Inferior parietal cortex (tissue), 1 donor: ENCODE measurements at regions not wholly inside any gene's neighbourhood (a gene's known extent, or its start where the extent isn't known, plus 50 kb on each side); places are given as distances from the start of the nearest gene placed in this dataset.

Experiments
- DNase-seq: peaks from one replicate; pipeline ENCODE4 v3.0.0-alpha.2; 2016; ENCODE audit errors: extremely low spot score

- no peak for DNase-seq
Observed at GRCh38 chr6:71527886-71528285, 239.3 kb downstream of the OGFRL1 start.

DNA sequence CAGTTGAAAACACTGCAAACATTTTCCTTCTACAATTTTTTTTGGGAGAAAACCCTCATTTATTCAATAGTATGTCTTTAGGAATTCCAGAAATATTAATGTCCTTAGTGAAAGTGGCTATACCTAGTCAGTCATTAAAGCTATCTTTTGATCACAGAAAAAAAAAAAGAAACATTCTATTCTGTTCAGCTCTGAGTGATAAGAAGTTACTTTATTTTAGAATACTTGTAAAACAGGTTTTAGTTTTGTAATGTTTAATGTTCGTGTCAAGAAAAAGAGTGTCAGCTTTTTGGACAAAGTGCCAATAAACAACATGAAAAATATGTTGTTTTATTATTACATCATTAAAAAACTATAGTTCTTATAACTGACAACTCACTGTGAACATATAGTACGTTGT is 240.4 kb downstream of the OGFRL1 start:
- DNase-seq = no peak

GRCh38 chr6:71529769-71530168 is 241.2 kb downstream of the OGFRL1 start:
- no peak for DNase-seq

GRCh38 chr6:71531006-71531405 is 242.4 kb downstream of the OGFRL1 start:
- no peak for DNase-seq

- DNase-seq = no peak
Observed at GRCh38 chr6:71531841-71532240, 243.2 kb downstream of the OGFRL1 start.

GRCh38 chr6:71533939-71534379 is 245.3 kb downstream of the OGFRL1 start:
- peak; percentile 59 for DNase-seq

DNA sequence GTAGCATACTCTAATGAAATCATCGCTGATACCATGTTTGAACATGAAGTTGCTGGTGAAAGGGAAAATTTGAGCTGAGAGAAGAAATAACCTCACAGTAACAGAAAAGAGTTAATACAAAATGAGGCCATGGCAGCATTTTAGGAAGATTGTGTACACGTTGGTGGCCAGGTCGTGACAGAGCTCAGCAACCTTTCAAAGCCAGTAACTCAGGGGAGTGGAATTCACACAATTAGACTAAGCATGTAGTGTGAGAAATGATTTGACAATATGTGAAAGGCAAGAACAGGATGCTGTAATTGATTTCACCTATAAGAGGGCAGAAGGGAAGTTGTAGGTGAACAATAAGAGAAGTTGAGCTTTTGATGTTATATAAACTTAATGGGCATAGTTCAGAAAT is 246.3 kb downstream of the OGFRL1 start:
- no peak for DNase-seq

DNA sequence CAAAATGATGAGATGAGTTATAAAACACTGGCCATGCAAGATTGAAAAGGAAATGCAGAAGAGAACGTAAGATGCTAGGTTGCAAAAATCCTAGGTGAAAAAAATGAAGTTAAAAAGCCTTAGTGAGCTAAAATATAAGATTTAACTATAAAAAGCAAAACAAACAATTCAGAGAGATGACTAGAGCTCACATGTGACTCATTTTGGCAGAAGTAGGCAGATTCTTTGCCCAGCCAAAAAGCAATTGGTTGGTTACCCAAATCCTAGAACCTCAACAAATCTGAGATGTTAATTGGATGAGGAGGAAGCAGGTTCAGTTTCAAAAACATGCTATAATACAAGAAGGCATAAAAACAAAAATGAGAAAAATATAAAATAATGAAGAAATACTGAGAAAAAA is 249.1 kb downstream of the OGFRL1 start:
- DNase-seq = no peak

GRCh38 chr6:71544028-71544427 is 255.4 kb downstream of the OGFRL1 start:
- DNase-seq = no peak

GRCh38 chr6:71544906-71545305 is 256.3 kb downstream of the OGFRL1 start:
- DNase-seq = no peak

DNA sequence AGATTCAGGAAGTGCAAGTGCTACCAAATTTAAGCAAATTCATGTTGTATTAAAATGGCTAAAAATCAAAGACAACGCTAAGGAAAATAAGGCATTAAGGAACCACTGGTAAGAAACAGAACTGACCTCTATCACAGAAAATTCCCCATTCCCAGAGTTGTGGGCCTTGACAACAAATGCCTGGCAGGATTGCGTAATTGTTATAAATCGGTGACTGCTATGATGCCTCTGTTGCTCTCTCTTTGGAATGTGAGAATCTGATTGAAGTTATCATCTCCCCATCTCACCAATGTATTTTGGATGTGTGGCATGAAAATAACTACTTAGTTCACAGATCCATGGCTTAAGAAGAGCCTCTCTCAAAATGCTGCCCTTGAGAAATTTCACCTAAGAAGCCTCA is 257.3 kb downstream of the OGFRL1 start:
- no peak for DNase-seq

DNA sequence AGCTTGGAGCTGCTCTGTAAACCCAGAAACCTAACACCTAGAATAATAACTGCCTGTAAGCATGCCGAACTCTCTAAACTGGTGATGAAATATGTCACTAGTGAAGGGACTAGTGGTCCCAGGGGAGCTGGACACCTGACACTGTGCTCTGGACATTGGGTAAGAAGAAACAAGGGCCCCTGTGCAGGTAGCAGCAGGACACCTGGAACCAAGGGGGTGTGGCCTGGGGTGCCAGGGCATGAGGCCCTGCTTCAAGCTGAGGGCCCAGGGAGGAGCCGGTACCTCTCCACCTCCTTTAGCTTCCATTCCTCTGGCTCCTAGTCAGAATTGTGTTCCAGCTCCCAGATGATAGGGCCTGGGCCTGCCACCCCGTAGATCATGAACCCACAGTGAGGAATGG is 263.2 kb downstream of the OGFRL1 start:
- DNase-seq = no peak

DNA sequence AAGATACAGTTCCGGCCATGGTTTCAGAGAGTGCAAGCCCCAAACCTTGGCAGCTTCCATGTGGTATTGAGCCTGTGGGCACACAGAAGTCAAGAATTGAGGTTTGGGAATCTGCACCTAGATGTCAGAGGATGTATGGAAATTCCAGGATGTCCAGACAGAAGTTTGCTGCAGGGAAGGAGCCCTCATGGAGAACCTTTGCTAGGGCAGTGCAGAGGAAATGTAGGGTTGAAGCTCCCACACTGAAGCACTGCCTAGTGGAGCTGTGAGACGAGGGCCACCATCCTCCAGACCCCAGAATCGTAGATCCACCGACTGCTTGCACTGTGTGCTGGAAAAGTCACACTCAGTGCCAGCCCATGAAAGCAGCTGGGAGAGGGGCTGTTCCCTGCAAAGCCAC is 267.5 kb downstream of the OGFRL1 start:
- no peak for DNase-seq

DNA sequence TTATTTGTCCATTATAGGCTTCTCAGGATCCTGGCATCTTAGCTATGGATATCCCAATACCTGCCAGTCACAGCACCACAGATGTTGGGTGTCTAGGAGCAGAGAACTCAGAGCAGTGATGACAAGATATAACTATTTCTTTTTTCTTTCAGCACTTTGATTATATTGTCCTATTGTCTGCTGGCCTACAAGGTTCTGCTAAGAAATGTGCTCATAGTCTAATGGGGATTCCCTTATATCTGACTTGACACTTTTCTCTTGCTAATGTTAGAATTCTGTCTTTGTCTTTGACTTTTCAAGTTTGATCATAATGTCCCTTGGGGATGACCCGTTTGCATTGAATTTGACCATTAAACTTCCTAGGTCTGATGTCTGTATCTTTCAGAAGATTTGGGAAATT is 270.4 kb downstream of the OGFRL1 start:
- no peak for DNase-seq

GRCh38 chr6:71567562-71567961 is 279.0 kb downstream of the OGFRL1 start:
- DNase-seq = no peak

- DNase-seq = no peak
Observed at GRCh38 chr6:71577766-71578165, 289.2 kb downstream of the OGFRL1 start.

GRCh38 chr6:71579902-71580301 is 291.3 kb downstream of the OGFRL1 start:
- DNase-seq = no peak

DNA sequence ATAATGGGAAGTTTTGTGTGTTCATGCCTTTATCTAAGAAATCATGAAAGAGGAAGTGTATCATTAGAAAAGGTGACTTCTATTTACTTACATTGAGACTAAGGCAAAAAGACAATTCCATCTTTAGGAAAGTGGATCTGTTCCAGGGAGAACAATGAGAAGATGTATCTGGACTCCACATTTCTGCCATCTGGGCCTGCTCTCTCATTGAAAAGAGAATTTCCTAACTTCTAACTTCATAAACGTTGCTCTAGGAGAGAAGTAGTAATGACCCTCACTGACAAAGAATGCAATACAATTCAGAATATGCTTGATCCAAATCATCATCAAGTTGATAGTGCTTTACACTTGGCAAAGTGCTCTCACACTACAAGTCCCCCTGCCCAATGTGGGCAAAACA is 294.2 kb downstream of the OGFRL1 start:
- no peak for DNase-seq

DNA sequence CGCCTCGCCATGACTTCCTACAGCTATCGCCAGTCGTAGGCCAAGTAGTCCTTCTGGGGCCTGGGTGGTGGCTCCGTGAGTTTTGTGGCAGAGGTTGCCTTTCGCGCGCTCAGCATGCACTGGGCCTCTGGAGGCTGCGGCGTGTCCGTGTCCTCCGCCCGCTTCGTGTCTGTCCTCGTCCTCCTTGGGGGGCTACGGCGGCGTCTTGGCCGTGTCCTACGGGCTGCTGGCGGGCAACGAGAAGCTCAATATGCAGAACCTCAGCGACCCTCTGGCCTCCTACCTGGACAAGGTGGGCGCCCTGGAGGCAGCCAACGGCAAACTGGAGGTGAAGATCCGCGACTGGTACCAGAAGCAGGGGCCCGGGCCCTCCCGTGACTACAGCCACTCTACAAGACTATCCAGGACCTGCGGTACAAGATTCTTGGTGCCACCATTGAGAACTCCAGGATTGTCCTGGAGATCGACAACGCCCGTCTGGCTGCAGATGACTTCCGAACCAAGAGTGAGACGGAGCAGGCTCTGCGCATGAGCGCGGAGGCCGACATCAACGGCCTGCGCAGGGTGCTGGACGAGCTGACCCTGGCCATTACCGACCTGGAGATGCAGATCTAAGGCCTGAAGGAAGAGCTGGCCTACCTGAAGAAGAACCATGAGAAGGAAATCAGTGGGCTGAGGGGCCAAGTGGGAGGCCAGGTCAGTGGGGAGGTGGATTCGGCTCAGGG is 296.3 kb downstream of the OGFRL1 start:
- no peak for DNase-seq

DNA sequence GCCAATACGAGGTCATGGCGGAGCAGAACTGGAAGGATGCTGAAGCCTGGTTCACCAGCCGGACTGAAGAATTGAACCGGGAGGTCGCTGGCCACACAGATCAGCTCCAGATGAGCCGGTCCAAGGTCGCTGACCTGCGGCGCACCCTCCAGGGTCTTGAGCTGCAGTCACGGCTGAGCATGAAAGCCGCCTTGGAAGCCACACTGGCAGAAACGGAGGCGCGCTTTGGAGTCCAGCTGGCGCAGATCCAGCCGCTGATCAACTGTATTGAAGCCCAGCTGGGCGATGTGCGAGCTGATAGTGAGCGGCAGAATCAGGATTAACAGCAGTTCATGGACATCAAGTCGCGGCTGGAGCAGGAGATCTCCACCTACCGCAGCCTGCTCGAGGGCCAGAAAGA is 296.9 kb downstream of the OGFRL1 start:
- DNase-seq = no peak

DNA sequence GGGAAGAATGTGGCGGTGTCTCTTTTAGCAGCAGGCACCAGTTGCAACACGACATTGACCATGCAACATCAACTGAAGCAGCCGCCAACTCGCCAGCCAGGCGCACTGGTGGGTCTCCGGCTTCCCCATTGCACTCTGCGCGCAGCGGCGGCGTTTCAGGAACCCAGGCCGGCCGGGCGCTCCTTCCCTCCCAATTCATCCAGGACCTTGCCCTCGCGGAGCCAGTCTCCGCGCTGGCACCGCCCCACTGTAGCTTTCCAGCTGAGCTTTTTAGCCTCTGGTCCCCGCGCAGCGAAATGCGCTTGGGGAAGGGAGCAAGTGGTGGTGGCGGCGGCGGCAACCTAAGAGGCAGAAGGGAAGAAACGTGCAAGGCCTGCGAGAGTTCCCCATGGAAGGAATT is 297.9 kb upstream of the RIMS1 start:
- no peak for DNase-seq

DNA sequence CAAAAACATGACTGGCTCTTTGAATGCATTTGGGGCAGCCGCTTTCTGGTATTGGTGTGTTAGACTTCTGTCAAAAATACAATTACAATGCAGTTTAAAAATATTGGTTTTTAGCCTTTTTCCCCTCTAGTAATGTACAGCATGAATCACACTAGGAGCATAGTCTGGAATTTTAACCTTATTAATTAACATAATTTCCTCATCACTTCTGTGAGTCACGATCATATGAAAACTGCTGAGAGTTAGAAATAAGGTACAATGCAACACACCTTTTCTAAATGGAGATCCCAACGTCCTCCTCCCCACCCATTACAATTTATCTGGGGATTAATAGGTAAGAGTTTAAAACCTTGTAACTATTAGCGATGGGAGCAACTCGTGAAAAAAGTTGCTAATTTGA is 297.1 kb upstream of the RIMS1 start:
- DNase-seq = no peak

DNA sequence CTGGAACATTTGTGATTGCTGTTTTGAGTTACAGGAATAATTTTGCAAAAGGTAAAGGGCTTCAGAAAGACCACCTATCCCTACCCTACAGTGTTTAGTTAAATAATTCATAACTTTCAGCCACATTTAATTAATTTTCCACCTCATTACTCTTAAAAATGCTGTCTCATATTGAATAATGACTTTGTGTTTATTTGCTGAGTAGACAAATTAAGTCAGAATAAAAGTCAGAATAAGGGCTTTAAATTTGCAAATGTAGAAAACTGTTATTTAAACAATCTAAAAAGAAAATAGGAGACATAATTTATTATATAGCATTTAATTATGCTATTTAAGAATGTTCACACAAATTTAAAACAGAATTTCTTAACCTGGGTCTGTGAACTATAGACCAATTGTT is 293.7 kb upstream of the RIMS1 start:
- DNase-seq = no peak

GRCh38 chr6:71599359-71599758 is 287.0 kb upstream of the RIMS1 start:
- no peak for DNase-seq
